ENCODE measurements at regions not wholly inside any gene's neighbourhood (a gene's known extent, or its start where the extent isn't known, plus 50 kb on each side); places are given as distances from the start of the nearest gene placed in this dataset.

DNA sequence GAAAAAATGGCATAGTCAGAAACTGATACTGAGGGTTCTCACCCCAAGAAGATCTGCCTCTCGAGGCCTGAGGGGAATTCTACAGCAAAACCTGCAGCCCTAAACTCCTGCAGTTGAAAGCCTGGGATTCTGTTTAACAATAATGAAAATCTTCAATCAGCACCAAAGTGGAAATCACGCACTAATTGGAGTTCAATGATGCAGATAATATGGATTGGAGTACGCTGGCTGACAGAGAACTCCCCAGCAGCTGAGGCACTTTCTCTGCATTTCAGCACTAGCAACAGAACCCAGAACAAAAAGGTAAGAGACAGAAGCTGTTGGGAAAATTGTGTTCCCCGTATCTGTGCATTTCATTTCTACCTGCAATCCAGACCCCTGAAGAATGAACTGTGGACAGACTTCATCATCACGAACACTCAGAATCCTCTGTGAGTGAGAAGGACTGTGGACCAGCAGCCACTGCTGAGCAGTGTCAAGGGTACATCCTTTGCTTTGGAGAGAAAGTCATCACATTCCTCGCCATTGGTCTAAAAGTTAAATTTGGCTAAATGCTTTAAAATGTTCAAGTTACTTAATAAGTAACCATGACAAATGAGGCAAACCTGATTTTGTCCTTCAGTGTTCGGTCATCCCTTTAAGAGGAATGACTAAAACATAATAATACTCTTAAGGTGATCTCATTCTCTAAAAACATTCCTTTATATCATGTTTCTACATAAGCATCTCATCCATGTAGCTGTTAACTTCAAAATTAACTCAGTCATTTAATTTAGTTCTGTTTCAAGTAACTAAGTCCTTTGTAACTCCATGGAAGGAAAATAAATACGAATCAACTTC is 126.1 kb downstream of the GAS1 start:
- H3K36me3 Mint-ChIP-seq, result no peaks in the 10 kb centered on the region
- no peak for TF ChIP-seq CTCF (IDR thresholded peaks at IDR 0.05)
- H3K79me2 ChIP-seq (ENCODE audit: insufficient read depth, low read length), result no peaks in the 10 kb centered on the region
- no peak overlapping the region for H3K9ac ChIP-seq (ENCODE audit: insufficient read depth, low read length, poor library complexity, severe bottlenecking)
- no peak overlapping the region for H3K27ac ChIP-seq (ENCODE audit: low read depth in 1 of 2, low read length in 2 of 2)
- WGBS (ENCODE audit: insufficient coverage), result 100% methylated on average over 2 of the region's 8 CpGs
- H3K4me3 Mint-ChIP-seq, result no peak overlapping the region
- H3K9me3 ChIP-seq (replicated peaks in 1 of 2; ENCODE audit: control insufficient read depth in 1 of 2, insufficient read depth in 1 of 2, low read length in 2 of 2), result peaks cover 13 to 18% of the 10 kb centered on the region in 2 donors
- no peak overlapping the region for H2AFZ ChIP-seq (ENCODE audit: insufficient read depth, low read depth, low read length, poor library complexity, severe bottlenecking)
- intact Hi-C loops (cut with micrococcal nuclease), result no loop called here
- H3K27ac Mint-ChIP-seq, result no peak overlapping the region
- no peak overlapping the region for H3K4me2 ChIP-seq (replicated peaks; ENCODE audit: extremely low read depth, low read length, poor library complexity, severe bottlenecking)
- H3K4me1 ChIP-seq (ENCODE audit: control insufficient read depth in 1 of 2, insufficient read depth in 2 of 2, low read length in 2 of 2), result no peaks in the 10 kb centered on the region
- H3K4me1 Mint-ChIP-seq, result no peaks in the 10 kb centered on the region
- H3K36me3 ChIP-seq (replicated peaks in 1 of 2; ENCODE audit: control insufficient read depth in 1 of 2, insufficient read depth in 2 of 2, low read length in 2 of 2), result no peaks in the 10 kb centered on the region
- H3K27me3 Mint-ChIP-seq (ENCODE audit: low read depth in 3 of 3), result peaks cover 2 to 7% (median 5%) of the 10 kb centered on the region in 3 donors
- H3K9me3 Mint-ChIP-seq, result peaks cover 11 to 23% (median 16%) of the 10 kb centered on the region in 7 donors
- no peaks in the 10 kb centered on the region for H3K27me3 ChIP-seq (ENCODE audit: control insufficient read depth in 2 of 2, insufficient read depth in 2 of 2, low read length in 2 of 2)
- no peak for DNase-seq
- H4K20me1 ChIP-seq (ENCODE audit: insufficient read depth, low read length), result no peaks in the 10 kb centered on the region
- H3K4me3 ChIP-seq (replicated peaks in 1 of 3; ENCODE audit: low read depth in 2 of 3, low read length in 3 of 3), result no peak overlapping the region

- no peaks in the 10 kb centered on the region for H4K20me1 ChIP-seq (ENCODE audit: insufficient read depth, low read length)
- no peak overlapping the region for H3K4me2 ChIP-seq (replicated peaks; ENCODE audit: extremely low read depth, low read length, poor library complexity, severe bottlenecking)
- intact Hi-C loops (cut with micrococcal nuclease), result no loop called here
- H3K9me3 Mint-ChIP-seq, result peaks cover 7 to 20% (median 15%) of the 10 kb centered on the region in 7 donors
- no CpG with 5 or more reads among the region's 1 CpG for WGBS (ENCODE audit: insufficient coverage)
- H3K9me3 ChIP-seq (replicated peaks in 1 of 2; ENCODE audit: control insufficient read depth in 1 of 2, insufficient read depth in 1 of 2, low read length in 2 of 2), result peaks cover 13 to 16% of the 10 kb centered on the region in 2 donors
- no peak overlapping the region for H3K9ac ChIP-seq (ENCODE audit: insufficient read depth, low read length, poor library complexity, severe bottlenecking)
- H3K36me3 Mint-ChIP-seq, result no peaks in the 10 kb centered on the region
- no peak for DNase-seq
- no peaks in the 10 kb centered on the region for H3K36me3 ChIP-seq (replicated peaks in 1 of 2; ENCODE audit: control insufficient read depth in 1 of 2, insufficient read depth in 2 of 2, low read length in 2 of 2)
- H3K4me1 Mint-ChIP-seq, result no peaks in the 10 kb centered on the region
- no peak overlapping the region for H2AFZ ChIP-seq (ENCODE audit: insufficient read depth, low read depth, low read length, poor library complexity, severe bottlenecking)
- H3K27me3 Mint-ChIP-seq (ENCODE audit: low read depth in 3 of 3), result peaks cover 0 to 5% (median 3%) of the 10 kb centered on the region in 3 donors
- no peak overlapping the region for H3K27ac ChIP-seq (ENCODE audit: low read depth in 1 of 2, low read length in 2 of 2)
- no peak overlapping the region for H3K4me3 ChIP-seq (replicated peaks in 1 of 3; ENCODE audit: low read depth in 2 of 3, low read length in 3 of 3)
- TF ChIP-seq CTCF (IDR thresholded peaks at IDR 0.05), result no peak
- H3K27ac Mint-ChIP-seq, result no peak overlapping the region
- H3K4me3 Mint-ChIP-seq, result no peak overlapping the region
- H3K27me3 ChIP-seq (ENCODE audit: control insufficient read depth in 2 of 2, insufficient read depth in 2 of 2, low read length in 2 of 2), result no peaks in the 10 kb centered on the region
- H3K79me2 ChIP-seq (ENCODE audit: insufficient read depth, low read length), result no peaks in the 10 kb centered on the region
- no peaks in the 10 kb centered on the region for H3K4me1 ChIP-seq (ENCODE audit: control insufficient read depth in 1 of 2, insufficient read depth in 2 of 2, low read length in 2 of 2)
These were observed 127.8 kb downstream of the GAS1 start for GRCh38 chr9:86819552-86819951.

Data from CD14-positive monocyte (primary cell).